Posterior vena cava (tissue), 2 donors: ENCODE measurements at regions not wholly inside any gene's neighbourhood (a gene's known extent, or its start where the extent isn't known, plus 50 kb on each side); places are given as distances from the start of the nearest gene placed in this dataset.

Experiments used
- DNase-seq: peaks from one replicate; pipeline ENCODE4 v3.0.0-alpha.2; 2020; ENCODE audit warnings: low spot score
- intact Hi-C, 2 donors: fragments of 100-400 bp; cut with DNase I; formaldehyde crosslinking; loops; one replicate each; pipeline versions ENCODE4 v1.14.1 to v1.14.2; 2022 to 2023
- donor health status: DM: yes; HTN: yes; CAD: no.
- donor health status: DM: yes; HTN: yes; CAD: no.

GRCh38 chr3:3587647-3587972, 211.6 kb upstream of the LRRN1 start:
- DNase-seq, result no peak
- intact Hi-C loops, result no loop called here

DNA sequence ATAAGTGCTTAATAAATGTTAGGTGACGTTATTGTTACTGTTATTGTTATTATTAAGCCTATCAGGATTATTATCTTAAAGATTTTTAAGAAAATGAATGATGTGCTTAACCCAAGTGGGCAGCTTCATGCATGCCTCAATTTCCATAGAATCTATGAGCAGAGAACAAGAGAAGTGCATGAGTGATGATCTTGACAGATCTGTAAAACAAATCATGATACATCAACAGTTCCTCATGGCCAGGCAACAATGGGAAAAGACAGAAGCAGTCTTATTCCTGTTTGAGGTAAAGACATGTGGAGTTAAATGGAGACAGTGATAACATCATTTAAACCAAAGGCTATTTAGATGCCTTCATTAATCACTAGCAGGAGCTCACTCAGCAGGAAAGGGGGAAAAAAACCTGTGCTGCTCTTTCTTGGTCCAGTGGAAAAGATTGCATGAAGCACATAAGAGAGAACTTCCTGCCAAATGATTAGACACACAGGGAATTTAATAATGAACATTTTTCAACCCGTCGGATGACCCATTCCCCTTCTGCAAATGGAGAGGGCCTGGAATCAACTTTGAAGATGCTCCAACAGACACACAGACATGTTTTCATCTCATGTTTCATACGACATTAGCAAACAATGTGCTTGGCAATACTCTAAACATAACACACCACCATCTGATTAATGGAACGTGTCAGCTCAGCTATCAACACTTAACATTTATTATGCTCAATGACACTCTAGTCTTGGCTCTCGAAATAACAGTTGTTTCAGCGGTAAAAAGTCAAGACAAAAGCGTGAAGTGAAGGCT, 212.2 kb upstream of the LRRN1 start:
- no peak for DNase-seq
- intact Hi-C loops, result no loop called here

- intact Hi-C loops, result no loop called here
Observed at GRCh38 chr3:3586336-3586735, 212.9 kb upstream of the LRRN1 start.

DNA sequence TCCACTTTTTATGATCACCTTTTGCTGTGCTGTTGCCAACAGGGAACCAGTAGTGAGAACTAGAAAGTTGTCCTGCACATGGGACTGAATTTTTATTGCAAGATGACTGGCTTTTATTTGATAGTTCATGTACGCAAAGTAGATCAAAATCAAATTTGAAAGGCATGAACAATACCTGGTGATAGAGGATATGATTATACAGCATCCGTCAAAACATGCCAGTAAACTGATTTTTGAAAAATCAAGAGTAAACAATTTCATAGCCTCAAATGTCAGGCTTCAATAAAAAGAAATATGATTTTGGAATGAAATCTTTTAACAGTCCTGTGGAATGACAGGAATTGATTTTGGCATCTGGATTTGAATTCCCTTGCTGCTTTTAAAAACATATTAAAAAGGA, 219.6 kb upstream of the LRRN1 start:
- no peak for DNase-seq
- intact Hi-C loops, result no loop called here

More at GRCh38 chr3:3586336-3586735, 212.9 kb upstream of the LRRN1 start:
- no peak for DNase-seq

GRCh38 chr3:3578718-3579117, 220.5 kb upstream of the LRRN1 start:
- intact Hi-C loops, result no loop called here
- DNase-seq, result no peak

DNA sequence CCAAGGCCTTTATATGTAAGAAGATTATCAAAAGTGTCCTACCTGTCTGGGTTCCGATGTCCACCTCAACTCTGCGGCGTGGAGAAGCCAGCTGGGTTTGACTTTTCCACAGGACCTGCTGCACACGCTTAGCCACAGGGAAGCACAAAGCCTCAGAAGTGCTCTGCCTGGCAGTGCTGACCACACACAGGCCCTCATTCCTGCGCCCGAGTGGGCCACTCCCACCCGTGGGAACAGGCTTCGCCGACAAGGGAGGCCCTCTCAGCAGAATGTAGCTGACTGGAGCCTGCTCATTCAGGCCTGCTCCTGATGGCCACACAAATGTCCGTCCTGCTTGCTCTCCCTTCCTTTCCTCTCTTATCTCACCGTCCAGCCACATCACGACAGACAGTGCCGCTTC, 221.4 kb upstream of the LRRN1 start:
- no peak for DNase-seq
- intact Hi-C loops, result no loop called here

DNA sequence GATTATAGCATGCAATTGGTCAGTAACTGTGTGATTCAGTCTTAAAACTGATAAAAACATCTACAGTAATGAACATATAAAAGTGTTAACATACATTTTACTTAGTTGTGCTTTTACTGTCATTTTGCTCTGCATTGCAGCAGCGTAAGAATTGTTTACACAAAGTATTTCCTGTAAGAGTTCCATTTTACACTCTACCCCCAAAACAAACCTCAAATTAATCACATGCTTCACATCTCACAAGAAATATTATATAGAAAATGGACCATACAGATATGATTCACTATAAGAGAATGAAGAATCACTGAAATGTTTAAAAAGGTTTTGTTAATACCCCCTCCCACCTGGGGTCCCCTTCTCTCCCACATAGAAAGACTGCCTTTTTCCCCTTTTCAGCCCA, 225.9 kb upstream of the LRRN1 start:
- no peak for DNase-seq
- intact Hi-C loops, result no loop called here

GRCh38 chr3:3560591-3561311, 238.5 kb upstream of the LRRN1 start:
- intact Hi-C loops, result loop anchor here in 1 of 2 donors (5.0 kb wide), 1 partner anchor 698 kb away; no protein-coding TSS in a partner anchor
- no peak for DNase-seq

DNA sequence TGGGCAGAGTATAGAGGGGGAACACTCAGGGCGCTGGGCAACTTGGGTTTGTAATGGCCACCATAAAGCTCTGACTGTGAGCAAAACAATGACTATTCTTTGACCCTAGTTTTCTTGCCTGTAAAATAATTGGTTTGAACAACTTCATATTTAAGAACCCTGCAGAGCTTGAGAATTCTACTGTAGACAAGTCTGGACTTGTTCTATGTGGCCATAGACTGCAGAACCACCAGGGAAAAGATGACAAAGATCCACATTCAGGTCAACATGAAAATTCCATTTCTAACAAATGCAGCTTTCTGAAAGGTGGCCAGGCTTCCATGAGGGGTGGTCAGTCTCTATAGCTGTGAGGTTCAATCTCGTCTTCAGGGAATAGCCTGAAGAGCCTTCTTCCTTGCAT, 239.4 kb upstream of the LRRN1 start:
- no peak for DNase-seq
- intact Hi-C loops, result loop anchor here in 1 of 2 donors (5.0 kb wide), 1 partner anchor 697 kb away; no protein-coding TSS in a partner anchor

GRCh38 chr3:3556078-3556477, 243.2 kb upstream of the LRRN1 start:
- intact Hi-C loops, result no loop called here
- no peak for DNase-seq

GRCh38 chr3:3553236-3553635, 246.0 kb upstream of the LRRN1 start:
- intact Hi-C loops, result no loop called here
- no peak for DNase-seq

DNA sequence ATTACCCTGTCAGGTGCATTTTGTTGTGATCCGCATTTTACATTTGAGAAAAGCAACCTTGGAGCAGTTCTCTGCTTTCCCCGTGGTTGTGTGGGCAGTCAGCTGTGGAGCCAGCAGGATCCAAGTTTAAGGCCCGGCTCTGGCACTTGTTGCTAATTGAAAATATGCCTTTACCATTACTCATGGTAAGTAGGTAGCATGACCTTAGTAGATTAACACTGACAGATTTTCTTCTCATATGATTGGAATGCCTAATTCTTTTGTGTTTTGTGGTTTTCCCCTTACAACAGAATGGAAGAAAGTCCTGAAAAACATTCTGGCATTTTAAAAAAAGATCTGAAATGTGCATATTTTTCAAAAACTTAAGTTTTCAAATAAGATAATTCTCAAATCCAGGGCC, 246.5 kb upstream of the LRRN1 start:
- intact Hi-C loops, result no loop called here
- no peak for DNase-seq

- intact Hi-C loops, result no loop called here
- DNase-seq, result no peak
Observed at GRCh38 chr3:3551981-3552380, 247.2 kb upstream of the LRRN1 start.

DNA sequence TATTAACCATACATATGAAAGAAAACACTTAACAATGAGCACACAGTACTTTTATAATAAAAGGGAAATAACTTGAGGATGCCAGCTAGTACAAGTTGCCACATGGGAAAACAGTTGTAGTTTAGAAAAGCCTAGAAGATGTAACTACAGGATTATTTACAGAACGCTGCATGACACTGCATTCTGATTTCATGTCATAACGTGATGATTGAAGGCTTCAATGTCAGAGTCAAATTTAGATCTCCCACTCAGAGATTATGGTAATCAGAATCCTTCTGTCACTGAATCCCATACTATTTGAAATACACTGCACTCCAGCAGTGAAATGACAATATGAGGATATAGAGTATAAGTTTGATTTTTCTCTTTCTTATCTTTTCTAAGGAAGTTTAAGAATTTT, 253.9 kb upstream of the LRRN1 start:
- intact Hi-C loops, result no loop called here

DNA sequence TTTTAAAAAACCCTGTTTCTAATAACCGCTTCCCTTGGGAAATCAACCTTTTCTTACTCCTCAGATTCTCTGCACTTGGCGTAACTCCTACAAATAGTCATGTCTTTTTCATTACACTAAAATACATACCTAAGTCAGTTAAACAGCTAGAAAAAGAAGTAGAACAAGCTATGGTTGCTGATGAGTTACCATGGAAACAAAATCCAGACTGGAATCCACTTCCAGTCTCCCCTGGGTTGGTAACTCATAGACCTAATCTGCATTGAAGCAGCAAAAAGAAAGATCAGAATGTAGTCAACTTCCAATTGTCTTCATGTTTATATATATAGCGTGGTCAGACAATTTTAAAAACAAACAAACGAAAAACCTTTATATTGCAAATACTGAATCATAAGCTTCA, 260.8 kb upstream of the LRRN1 start:
- intact Hi-C loops, result no loop called here
- DNase-seq, result no peak

More for the DNA sequence above, 253.9 kb upstream of the LRRN1 start:
- no peak for DNase-seq

GRCh38 chr3:3532508-3532907, 266.7 kb upstream of the LRRN1 start:
- intact Hi-C loops, result no loop called here
- no peak for DNase-seq

- intact Hi-C loops, result no loop called here
- no peak for DNase-seq
Observed at GRCh38 chr3:3531476-3531875, 267.8 kb upstream of the LRRN1 start.

DNA sequence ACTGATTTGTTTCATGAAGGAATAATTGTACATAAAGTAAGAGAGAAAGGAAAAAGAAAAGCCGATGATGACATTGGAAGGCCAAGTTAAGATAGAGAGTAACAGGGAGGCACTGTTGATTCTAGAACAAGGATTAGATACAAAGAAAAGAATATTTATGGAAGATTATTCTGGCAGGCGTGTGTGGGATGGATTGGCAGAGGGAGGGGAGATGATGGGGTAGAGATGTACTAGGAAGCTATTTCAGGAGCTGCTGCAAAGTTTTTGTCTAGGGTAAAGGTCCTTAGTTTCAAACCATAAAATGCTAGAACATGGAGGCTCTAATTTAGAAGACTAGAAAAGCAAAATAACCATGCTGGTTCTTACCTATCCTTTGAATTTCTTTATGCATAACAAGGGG, 280.0 kb upstream of the LRRN1 start:
- intact Hi-C loops, result no loop called here
- DNase-seq, result no peak

DNA sequence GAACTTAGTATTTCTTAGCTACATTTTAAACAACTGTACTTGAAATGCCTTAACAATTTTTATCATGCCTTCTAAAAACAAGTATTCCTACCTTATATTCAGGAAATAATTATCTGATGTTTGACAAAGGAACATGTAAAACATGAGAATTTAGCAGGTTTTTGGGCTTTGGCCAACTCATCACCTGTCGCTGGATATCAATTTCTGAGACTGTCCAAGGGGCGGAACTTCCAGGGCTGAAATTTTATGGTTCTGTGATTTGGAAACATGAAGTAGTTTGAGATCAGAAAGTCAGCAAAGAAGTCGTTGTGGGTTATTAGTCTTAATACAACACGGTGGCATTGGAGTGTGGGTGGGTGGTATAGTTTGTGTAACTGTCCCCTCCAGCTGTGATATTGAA, 282.2 kb upstream of the LRRN1 start:
- intact Hi-C loops, result no loop called here
- DNase-seq, result no peak

DNA sequence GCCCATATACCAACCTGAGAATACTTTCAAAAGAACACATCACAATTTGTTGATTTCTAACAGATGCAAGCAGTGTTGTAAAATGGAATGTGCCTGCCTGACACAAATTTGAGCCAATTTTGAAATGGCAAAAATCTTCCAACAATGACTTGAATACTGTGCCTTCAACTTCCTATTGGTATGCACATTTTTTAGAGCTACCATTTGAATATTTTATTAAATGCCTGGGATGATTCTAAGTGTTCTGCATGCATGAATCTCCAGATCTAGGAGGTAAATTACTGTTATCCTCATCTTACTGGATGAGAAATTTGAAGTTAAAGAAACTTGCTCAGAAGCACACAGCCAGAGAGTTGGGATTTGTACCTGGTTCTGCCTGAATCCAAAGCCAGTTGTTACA, 282.8 kb upstream of the LRRN1 start:
- intact Hi-C loops, result no loop called here
- no peak for DNase-seq

DNA sequence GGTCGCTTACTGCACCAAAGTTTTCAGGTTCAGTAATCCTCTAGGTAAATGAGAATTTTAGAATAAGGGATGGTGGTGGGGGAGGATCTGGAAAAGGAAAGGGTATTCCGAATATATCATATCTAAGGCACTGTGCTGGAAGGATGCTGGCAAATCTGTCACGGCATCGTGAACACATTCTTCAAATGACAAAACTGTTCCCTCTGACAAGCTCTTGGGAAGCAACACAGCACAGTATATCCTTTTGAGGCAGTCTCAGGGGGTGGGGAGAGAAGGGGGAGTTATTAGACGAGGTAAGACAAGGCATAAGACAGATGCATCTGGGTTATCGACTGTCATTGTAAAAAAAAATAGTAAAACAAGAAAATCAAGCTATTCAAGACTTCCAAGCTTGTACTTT, 289.6 kb upstream of the LRRN1 start:
- DNase-seq, result no peak
- intact Hi-C loops, result no loop called here
